NCI-H510A (cell line): ENCODE measurements at regions not wholly inside any gene's neighbourhood (a gene's known extent, or its start where the extent isn't known, plus 50 kb on each side); places are given as distances from the start of the nearest gene placed in this dataset.
"Not testable (repeated sequence)": the region's sequence is repeated elsewhere in the genome, so short reads cannot be mapped to it uniquely, and the experiment has no call there.

ENCODE experiments used
- DNase-seq: peaks from one replicate; lab custom pipeline; 2025; lab: John Stamatoyannopoulos, UW

DNA sequence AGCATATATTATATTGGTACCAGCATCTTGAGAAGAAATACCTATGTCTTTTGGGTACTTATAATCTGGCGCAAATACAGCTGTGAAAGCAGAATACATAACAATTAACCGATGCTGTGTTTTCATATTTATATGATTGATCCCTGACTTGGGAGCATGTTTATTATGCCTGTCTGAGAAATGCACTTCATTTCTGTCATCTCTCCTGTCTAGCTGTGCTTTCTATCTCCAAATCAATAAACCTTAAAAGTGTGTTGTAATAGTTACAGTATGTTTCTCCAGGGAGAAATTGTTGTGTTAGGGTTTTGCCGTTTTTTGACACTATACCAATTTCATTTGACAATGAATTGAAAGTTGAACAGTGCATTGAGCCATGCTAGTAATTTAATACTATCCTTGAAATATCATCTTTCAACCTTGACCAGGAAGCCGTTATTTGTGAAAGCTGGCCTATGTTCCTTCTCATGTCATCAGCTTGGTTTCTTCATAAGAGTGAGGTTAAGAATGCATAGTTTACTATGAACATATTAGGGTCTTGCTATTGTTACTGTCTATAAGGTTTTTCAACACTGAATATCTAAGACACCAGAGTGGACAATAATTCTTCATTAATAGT lies 206.2 kb upstream of the PCDH18 start:
- no peak for DNase-seq

DNA sequence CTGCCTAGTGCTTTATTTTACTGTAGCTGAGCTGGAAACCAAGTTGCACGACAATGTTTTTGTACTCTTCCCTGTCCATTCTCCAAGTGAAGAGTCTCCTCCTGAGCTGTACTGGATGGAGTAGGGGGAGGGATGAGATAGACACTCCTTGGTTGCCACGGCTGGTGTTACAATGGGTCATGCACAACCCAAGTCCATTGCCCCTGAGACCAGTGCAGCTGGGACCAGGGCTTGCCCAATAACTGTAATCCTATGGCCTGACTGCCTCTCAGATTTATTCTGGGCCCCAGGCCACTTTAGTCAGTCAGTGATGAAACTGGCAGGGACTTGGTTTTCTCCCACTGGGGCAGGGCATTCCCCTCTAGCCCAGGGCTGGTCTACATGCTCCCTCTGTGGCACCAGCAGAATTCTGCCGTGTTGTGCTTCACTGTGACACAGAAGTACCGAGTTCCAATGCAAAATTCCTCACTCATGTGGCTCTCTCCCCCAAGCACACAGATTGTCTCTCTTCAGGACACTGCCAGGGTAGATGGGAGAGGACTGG lies 203.3 kb upstream of the PCDH18 start:
- DNase-seq = no peak

DNA sequence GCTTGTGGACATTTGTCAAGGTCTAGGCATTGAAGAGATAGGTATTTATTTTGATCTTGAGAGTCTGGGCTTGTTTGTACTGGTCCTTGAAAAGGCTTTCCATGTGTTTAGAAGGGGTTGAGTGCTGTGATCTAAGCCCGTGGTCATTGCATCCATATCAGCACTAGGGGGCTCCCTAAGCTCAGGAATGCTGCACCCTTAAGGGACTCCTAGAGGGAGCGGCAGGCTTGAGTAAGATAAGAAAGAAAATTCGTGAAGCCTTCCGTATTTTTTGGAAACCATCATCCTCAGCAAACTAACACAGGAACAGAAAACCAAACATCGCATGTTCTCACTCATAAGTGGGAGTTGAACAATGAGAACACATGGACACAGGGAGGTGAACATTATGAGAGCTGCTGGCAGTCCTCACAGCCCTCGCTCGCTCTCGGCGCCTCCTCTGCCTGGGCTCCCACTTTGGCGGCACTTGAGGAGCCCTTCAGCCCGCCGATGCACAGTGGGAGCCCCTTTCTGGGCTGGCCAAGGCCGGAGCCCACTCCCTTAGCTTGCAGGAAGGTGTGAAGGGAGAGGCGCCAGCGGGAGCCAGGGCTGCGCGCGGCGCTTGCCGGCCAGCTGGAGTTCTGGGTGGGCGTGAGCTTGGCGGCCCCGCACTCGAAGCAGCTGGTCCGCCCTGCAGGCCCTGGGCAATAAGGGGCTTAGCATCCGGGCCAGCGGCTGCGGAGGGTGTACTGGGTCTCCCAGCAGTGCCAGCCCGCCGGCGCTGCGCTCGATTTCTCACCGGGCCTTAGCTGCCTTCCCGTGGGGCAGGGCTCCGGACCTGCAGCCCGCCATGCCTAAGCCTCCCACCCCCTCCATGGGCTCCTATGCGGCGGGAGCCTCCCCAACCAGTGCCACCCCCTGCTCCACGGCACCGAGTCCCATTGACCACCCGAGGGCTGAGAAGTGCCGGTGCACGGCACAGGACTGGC lies 201.2 kb upstream of the PCDH18 start:
- not testable (repeated sequence) for DNase-seq

DNA sequence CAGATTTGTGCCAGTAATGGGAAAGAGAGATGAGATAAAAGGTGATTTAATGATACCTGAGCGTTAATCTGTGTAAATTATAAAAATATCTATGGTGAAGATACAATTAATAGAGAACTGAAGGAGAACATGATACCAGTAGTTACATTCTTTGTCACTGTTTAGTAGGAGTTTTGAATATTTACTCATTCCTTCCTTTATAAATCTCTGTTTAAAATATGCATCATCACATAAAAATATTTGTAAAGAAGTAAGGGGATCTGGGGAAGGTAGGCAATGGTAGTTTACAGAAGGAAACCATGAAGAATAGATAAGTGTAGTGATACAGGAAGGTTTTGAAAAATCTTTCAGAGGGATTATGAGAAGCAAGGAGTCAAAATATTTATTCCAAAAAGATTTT lies 190.6 kb upstream of the PCDH18 start:
- no peak for DNase-seq

DNA sequence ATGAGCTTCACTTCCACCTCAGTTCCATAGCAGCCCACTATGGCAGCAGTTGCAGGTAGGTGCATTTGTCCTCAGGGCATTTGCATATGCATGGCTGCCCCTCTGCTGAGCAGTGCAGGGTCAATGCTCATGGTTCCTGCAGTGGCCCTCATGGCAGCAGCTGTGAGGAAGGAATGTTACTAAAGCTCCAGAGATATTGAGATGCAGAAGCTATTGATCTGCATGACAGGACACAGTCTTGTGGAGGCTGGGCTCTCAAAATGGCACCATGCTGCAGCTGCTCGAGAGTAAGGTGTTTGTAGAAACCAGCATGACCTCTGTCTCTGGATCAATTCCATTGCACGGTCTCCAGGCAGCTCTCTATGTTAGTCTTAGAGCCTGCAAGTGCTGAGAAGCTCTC lies 179.2 kb upstream of the PCDH18 start:
- no peak for DNase-seq

- DNase-seq = no peak
These were observed 175.3 kb upstream of the PCDH18 start for GRCh38 chr4:137707626-137708025.

- DNase-seq = no peak
These were observed 174.9 kb upstream of the PCDH18 start for GRCh38 chr4:137707102-137707620.

DNA sequence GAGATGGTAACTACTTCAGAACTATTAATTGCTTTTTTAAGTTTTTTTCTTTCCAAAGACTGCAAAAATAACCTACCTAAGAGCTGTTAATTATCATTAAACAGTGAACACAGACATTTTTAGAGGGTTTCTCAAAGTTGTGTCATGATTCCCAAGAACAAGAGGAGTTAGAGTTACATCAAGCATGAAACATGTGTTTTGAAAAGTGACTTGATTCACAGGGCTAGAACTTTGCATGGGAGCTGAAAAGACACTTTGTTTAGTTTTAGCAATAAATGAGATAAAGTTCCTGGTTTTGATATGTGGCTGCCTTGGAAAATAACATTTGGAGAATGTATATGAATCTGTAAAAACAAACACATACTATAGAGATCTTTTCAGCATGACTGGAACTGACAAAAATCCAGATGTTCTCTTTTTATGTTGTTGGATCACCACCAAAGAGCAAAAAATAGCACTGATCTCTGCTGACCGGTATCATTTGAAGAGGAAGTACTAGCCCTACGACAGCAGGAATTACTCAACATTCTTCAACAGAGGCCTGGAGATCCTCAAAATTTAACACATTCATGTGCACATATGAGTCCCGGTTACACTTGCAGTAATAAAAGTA lies 173.0 kb upstream of the PCDH18 start:
- DNase-seq = no peak

DNA sequence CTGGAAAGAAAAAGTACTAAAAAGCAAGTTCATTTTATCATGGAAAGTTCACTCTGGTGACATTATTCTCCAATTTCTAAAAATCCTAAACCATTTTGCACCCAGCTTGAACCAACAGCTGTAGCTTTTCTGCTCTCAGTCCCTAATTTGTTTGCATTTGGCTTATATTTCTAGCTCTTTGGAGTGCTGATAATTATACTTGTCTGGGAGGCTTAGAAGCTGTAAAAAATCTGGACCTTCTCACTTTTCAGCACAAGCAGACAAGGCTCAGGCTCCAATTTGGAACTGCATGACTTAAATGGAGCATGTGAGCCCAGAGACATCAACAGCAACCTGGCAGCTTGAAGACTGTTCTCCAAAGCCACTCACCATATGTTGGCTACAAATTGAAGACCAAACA lies 170.9 kb upstream of the PCDH18 start:
- no peak for DNase-seq

GRCh38 chr4:137702512-137702911 lies 170.2 kb upstream of the PCDH18 start:
- no peak for DNase-seq

DNA sequence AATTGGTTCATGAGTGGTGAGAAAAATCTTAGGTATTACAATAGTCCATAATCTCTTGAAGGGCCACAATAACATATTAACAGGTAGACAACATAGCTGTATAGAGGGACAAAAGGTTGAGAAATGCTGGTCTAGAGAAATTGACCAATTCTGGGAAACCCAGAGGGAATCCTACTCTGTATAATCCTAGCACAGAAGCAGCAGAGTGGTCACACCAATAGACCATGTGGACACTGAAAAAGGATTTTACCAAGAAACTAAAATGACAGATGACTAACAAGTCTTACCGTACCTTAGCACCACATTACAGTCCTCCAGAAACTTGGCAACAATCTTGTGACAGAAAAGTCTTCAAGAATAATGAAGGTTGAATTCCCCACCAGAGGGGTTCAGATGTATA lies 169.1 kb upstream of the PCDH18 start:
- DNase-seq = no peak

GRCh38 chr4:137700751-137701150 lies 168.5 kb upstream of the PCDH18 start:
- DNase-seq = no peak

DNA sequence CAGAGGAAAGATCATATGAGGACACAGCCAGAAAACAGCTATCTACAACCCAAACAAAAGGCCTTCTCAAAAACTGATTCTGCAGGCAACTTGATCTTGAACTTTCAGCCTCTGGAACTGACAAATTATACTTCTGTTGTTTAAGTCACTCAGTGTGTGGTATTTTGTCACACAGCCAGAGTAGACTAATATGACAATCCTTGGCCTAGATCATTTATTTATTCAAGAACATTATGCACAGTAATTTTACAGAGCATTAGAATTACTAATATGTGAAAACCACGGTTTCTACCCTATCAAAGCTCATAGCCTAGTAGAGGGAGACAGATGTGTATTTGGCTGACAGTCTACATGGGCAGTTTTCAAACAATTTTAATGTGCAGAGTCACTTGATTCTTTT lies 167.8 kb upstream of the PCDH18 start:
- DNase-seq = no peak

DNA sequence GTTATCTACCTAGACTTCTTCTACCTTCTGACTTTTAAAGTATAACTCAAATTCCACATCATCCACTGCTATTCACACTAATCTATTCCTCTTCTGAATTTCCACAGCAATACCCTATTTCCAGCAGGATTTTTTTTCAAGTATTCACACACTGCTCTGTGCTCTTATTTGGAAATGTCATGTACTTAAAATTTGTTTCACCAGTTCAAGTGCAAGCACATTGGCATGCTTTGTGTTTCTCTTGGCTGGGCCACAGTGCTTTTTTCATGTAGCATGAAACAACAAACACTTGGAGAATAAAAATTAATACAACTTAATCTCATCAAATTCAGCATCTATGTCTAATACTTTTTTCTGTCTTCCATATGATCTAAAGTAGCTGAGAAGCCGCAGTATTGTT lies 161.8 kb upstream of the PCDH18 start:
- DNase-seq = no peak

DNA sequence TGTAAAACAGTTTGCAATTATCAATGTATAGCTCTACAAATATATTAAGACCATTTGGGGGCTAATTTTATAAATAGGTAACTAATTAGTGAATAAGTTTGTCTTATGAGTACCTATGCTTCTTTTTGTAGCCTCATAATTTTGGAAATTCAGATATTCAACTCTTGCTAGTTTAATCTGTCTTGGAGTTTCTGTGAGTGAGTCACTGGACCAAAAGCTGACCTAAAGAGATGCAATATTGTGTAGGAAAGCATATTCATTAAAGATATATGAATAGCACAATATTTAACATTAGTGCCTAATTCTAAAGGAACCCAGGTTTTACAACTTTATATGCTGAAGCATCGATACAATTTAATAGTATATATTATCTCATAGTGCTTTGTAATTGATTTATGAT lies 161.3 kb upstream of the PCDH18 start:
- DNase-seq = no peak

DNA sequence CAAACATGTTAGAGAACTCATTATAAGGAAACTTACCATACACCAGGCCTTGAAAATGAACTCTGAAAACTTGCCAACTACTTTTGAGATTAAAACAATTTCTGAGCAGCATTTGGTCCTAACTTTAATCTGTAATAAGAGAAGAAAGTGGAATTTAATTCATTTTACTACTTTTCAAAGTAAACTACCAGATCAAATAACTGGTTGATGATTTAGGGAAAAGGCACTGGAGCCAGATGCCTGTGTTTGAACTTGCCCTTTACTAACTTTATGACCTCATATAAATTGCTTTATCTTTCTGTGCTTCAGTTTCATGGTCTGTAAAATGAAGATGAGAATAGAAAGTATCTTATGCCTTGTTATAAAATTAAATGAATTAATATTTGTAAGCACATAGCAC lies 159.9 kb upstream of the PCDH18 start:
- DNase-seq = no peak

- no peak for DNase-seq
These were observed 156.4 kb upstream of the PCDH18 start for GRCh38 chr4:137688651-137689050.

DNA sequence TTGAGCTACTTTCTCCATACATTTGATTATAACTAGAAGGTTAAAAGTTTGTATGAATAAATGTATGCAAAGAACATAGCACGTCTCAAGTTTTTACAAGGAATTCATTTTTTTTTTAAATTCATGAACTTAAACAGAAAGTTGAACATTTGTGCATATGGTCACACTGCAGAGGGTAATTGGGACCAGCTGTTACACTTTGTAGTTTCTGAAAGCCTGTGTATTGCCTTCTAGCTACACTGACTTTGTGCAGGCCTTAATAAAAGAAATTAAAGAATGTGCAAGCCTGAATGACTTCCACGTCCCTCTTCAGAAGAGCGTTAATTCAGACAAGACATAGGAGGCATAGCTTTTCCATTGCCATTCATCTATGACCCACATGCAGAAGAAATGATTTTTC lies 153.1 kb upstream of the PCDH18 start:
- no peak for DNase-seq

- DNase-seq = no peak
These were observed 148.8 kb upstream of the PCDH18 start for GRCh38 chr4:137681081-137681480.

DNA sequence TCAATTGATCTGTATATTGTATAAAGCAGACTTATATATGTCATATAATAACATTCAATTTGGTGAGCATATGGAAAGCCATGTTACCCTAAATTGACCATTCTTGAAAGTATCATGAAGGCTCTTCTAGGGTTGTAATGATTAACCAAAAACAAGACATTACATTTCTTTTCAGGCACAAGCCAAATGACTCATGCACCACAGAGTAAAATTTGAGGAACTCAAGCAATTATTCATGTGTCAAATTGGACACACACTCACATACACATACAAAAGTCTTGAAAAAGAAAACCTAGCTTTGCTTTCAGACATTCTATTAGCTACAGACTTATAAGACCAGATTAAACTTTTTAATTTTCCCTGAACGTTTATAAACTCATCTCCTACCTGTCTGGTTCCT lies 146.5 kb upstream of the PCDH18 start:
- no peak for DNase-seq

GRCh38 chr4:137677863-137678262 lies 145.6 kb upstream of the PCDH18 start:
- no peak for DNase-seq

- no peak for DNase-seq
These were observed 144.2 kb upstream of the PCDH18 start for GRCh38 chr4:137676357-137676998.
